Prostate gland (tissue), 2 donors: ENCODE measurements at regions not wholly inside any gene's neighbourhood (a gene's known extent, or its start where the extent isn't known, plus 50 kb on each side); places are given as distances from the start of the nearest gene placed in this dataset.

Experiments used
- CTCF ChIP-seq, 4 experiments: fragments of 200-600 bp in 2 of 4; fragments of 450-650 bp in 2 of 4; sonication (generic) in 2 of 4; IDR thresholded peaks; 1 replicate in 3 of 4; 2 replicates in 1 of 4; pipeline ENCODE4 v1.5.1; 2016 to 2019; ENCODE audit warnings: antibody characterized with exemption in 4 of 4, mild to moderate bottlenecking in 2 of 4, moderate library complexity in 2 of 4
- POLR2A ChIP-seq: fragments of 450-650 bp; IDR thresholded peaks from one replicate; pipeline ENCODE4 v1.6.1; 2016; ENCODE audit warnings: antibody characterized with exemption, mild to moderate bottlenecking

- TF ChIP-seq POLR2A (no peak), CTCF (IDR thresholded peaks at IDR 0.05) (no peak)
Observed at GRCh38 chr6:137351890-137352289, 132.7 kb upstream of the IFNGR1 start.
